PFSK-1 (cell line): ENCODE measurements at regions not wholly inside any gene's neighbourhood (a gene's known extent, or its start where the extent isn't known, plus 50 kb on each side); places are given as distances from the start of the nearest gene placed in this dataset.

ENCODE experiments used
- FOXP2 ChIP-seq: optimal IDR thresholded peaks from 2 replicates; pipeline ENCODE3; 2011; ENCODE audit warnings: borderline replicate concordance, control low read depth, inconsistent platforms; ENCODE audit not compliant: insufficient read depth; ENCODE audit errors: extremely low read length, extremely low read depth
- POLR2AphosphoS5 ChIP-seq: IDR thresholded peaks from 2 replicates; pipeline ENCODE4 v1.6.1; 2012; ENCODE audit warnings: low read depth, mild to moderate bottlenecking, control low read depth, low read length, moderate library complexity
- SIN3A ChIP-seq: IDR thresholded peaks from 2 replicates; pipeline ENCODE4 v1.6.1; 2012; ENCODE audit warnings: mild to moderate bottlenecking, low read length, moderate library complexity, borderline replicate concordance; ENCODE audit not compliant: insufficient read depth
- TAF1 ChIP-seq: IDR thresholded peaks from 2 replicates; pipeline ENCODE4 v1.6.1; 2012; ENCODE audit warnings: low read length, control low read depth, borderline replicate concordance; ENCODE audit not compliant: insufficient read depth
- TF ChIP-seq, protein P1 (sequence below), 2 experiments: IDR thresholded peaks; 2 replicates each; pipeline versions ENCODE4 v1.6.1 to v1.8.0; 2011 to 2012; ENCODE audit warnings: low read depth in 2 of 2, low read length in 2 of 2, control low read depth in 1 of 2, inconsistent platforms in 1 of 2, mild to moderate bottlenecking in 1 of 2, moderate library complexity in 1 of 2; ENCODE audit not compliant: insufficient read depth in 1 of 2

DNA sequence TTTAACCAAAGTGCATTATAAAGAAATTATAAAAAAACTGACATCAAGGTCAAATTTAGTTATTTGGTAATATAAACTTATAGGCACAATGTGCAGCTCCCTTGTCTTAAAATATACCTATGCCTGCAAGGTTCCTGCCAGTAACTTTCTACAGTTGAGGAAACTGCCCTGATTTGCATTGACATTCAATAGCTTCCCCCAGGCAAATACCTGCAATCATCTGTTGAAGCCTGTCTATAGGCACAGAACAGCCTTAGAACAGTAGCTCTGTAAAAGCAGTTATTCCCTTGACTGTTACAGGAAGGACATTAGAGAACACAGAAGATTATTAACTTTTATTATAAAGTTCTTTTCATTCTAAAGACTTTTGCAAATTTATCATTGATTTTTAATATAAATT, 1239.5 kb downstream of the PCDH9 start:
- TF ChIP-seq POLR2AphosphoS5 (no peak), SIN3A (no peak), TAF1 (no peak), FOXP2 (no peak)
- TF ChIP-seq, protein P1, sequence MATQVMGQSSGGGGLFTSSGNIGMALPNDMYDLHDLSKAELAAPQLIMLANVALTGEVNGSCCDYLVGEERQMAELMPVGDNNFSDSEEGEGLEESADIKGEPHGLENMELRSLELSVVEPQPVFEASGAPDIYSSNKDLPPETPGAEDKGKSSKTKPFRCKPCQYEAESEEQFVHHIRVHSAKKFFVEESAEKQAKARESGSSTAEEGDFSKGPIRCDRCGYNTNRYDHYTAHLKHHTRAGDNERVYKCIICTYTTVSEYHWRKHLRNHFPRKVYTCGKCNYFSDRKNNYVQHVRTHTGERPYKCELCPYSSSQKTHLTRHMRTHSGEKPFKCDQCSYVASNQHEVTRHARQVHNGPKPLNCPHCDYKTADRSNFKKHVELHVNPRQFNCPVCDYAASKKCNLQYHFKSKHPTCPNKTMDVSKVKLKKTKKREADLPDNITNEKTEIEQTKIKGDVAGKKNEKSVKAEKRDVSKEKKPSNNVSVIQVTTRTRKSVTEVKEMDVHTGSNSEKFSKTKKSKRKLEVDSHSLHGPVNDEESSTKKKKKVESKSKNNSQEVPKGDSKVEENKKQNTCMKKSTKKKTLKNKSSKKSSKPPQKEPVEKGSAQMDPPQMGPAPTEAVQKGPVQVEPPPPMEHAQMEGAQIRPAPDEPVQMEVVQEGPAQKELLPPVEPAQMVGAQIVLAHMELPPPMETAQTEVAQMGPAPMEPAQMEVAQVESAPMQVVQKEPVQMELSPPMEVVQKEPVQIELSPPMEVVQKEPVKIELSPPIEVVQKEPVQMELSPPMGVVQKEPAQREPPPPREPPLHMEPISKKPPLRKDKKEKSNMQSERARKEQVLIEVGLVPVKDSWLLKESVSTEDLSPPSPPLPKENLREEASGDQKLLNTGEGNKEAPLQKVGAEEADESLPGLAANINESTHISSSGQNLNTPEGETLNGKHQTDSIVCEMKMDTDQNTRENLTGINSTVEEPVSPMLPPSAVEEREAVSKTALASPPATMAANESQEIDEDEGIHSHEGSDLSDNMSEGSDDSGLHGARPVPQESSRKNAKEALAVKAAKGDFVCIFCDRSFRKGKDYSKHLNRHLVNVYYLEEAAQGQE (IDR thresholded peaks at IDR 0.05; ENCODE audit: insufficient read depth in 1 of 2, low read depth in 2 of 2, low read length in 2 of 2): no peak
